ENCODE measurements at regions not wholly inside any gene's neighbourhood (a gene's known extent, or its start where the extent isn't known, plus 50 kb on each side); places are given as distances from the start of the nearest gene placed in this dataset.

DNA sequence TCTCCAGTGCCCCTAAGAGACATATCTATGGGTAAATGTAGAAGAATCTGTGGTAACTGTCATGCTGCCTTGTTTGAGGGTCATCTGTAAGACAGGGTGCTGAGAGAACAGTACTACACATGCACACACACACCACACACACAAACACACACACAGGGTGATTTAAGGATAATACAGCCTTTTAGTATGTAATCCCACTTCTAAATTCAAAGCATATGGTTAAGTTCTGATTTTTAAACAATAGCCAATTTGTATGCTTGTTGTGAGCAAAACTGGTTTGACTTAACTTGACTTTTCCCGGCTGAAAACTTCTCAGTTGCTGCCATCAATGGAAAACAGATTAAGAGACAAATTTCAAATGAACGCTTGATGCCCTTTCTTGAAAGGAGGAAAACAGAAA is 241.8 kb downstream of the ADGRG6 start:
- no peak overlapping the region for H3K4me3 ChIP-seq (ENCODE audit: insufficient read depth, low read depth, low read length)
- H3K36me3 ChIP-seq (replicated peaks; ENCODE audit: control insufficient read depth, insufficient read depth, low read length), result no peaks in the 10 kb centered on the region
- DNase-seq, result no peak
- H3K27me3 ChIP-seq (ENCODE audit: control insufficient read depth, insufficient read depth, low read length), result no peaks in the 10 kb centered on the region

DNA sequence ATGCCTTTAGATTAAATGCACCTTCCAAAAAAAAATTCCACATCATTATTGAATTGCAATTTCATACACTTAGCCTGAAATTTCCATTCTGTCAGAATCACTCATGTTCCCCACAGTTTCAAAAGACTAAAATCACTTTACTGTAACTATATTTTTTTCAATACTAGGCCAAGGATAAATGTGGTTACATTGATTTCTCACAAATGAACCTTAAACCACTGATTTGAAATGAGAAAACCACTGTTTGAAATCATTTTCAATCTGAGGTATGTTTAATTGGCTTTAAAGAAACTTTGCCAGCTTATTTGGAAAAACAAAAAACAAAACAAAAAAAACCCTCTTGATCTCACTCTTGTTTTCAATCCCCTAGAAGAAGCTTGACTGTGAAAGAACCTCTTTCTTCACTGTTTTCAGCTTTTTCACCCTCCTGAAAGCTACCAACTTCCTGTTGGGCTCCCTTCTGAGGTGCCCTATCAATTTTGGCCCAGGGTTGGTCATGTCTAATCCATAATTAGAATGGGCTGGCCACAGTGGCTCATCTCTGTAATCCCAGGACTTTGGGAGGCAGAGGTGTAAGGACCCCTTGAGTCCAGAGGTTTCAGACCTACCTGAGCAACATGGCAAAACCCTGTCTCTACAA is 242.5 kb downstream of the ADGRG6 start:
- DNase-seq, result no peak
- Histone ChIP-seq H3K36me3 (replicated peaks; ENCODE audit: control insufficient read depth, insufficient read depth, low read length) (no peaks in the 10 kb centered on the region), H3K4me3 (ENCODE audit: insufficient read depth, low read depth, low read length) (no peak overlapping the region), H3K27me3 (ENCODE audit: control insufficient read depth, insufficient read depth, low read length) (no peaks in the 10 kb centered on the region)

DNA sequence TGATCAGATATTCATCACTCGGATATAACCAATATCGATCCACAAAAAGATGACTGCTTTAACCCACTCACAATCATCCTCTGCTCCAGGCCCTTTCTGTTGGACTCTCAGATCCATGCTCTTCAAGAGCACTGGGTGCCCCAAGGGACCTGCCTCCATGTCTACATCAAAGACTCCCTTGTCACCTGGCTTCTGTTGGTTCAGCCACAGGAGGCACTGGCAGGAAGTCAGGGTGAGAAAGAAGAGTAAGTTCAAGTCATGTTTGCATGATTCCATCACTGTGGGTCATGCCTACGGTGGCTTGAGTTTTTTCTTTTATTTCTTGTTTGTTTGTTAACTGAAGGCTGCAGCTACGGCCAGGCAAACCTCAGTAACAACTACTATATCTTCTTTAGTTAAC is 243.3 kb downstream of the ADGRG6 start:
- Histone ChIP-seq H3K36me3 (replicated peaks; ENCODE audit: control insufficient read depth, insufficient read depth, low read length) (no peaks in the 10 kb centered on the region), H3K27me3 (ENCODE audit: control insufficient read depth, insufficient read depth, low read length) (no peaks in the 10 kb centered on the region), H3K4me3 (ENCODE audit: insufficient read depth, low read depth, low read length) (no peak overlapping the region)
- no peak for DNase-seq

DNA sequence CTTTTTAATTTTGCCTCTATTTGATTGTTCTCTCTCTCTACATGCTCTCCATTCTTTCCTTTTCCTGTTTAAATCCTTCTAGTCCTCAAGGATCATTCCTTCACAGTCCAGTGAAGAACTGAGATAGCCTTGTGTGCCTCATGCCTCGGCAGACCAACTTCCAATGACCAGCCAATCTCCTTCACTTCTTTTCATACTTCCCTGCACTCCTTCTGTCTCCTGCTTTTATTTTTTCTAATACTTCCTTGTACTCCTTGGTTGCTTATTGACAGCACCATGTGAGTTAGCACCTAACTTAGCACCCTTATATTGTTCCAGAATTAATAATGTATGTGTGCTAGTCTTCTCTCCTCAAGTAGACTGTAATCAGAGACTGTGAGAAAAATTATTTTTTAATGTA is 246.8 kb downstream of the ADGRG6 start:
- no peaks in the 10 kb centered on the region for H3K36me3 ChIP-seq (replicated peaks; ENCODE audit: control insufficient read depth, insufficient read depth, low read length)

DNA sequence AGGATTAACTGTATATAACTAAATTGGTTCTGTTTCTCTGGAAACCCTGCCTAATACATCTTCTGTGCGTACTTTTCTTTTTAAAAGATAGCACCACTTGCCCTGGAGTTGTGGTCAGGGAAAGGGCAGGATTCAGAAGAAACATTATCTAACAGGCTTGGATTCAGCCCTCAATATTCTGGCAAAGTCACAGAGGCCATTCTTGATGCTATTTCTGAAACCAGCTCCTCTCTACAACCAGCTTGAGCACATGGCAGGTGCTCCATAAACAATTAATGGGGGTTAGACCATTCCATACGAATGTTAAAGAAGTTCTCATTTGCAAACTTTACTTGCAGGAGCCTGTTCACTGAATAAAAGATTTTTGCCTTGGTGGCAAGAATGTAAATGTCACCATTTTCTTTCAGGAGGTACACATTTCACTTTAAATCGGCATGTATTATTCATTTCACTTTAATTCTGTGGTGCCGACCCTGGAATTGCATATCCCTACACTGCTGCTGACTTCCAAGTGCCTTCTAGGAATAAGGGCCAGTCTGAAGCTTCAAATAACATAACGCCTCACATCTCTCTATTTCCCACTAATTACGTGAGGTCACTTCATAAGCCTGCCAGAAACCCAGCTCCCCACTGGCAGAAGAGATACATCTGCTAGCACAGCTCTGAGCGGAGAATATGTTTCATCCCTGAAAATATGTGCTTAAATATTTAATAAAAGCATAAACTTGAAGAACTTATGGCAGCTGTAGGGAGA is 248.7 kb downstream of the ADGRG6 start:
- Histone ChIP-seq H3K36me3 (replicated peaks; ENCODE audit: control insufficient read depth, insufficient read depth, low read length) (no peaks in the 10 kb centered on the region), H3K27me3 (ENCODE audit: control insufficient read depth, insufficient read depth, low read length) (no peaks in the 10 kb centered on the region), H3K4me3 (ENCODE audit: insufficient read depth, low read depth, low read length) (no peak overlapping the region)
- no peak for DNase-seq

More for the DNA sequence above, 246.8 kb downstream of the ADGRG6 start:
- no peak for DNase-seq
- no peaks in the 10 kb centered on the region for H3K27me3 ChIP-seq (ENCODE audit: control insufficient read depth, insufficient read depth, low read length)
- H3K4me3 ChIP-seq (ENCODE audit: insufficient read depth, low read depth, low read length), result no peak overlapping the region

DNA sequence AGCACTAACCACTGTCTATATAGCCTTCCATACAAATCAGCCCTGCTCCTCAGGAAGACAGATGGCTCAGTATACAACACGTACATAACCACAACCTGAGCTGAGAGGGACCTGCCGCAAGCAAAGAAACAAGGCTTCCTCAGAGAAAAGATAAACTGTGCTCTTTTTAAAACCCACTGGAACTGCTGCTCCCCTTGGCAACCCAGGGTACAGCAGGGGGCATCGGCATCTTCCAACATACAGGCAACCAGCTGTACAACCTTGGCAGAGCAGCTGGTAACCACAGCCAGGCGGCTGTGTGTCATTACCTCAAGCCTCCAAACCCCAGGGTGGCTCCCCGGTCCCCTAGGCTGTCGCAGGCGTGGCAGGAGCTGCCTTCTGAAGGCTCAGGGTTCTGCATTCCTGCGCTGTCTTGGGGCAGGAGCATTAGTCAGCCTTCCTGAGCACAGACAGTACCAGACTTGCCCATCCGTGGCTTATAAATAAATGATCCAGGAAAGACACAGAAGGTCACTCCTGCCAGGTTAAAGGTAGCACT is 249.5 kb downstream of the ADGRG6 start:
- Histone ChIP-seq H3K4me3 (ENCODE audit: insufficient read depth, low read depth, low read length) (no peak overlapping the region), H3K27me3 (ENCODE audit: control insufficient read depth, insufficient read depth, low read length) (no peaks in the 10 kb centered on the region), H3K36me3 (replicated peaks; ENCODE audit: control insufficient read depth, insufficient read depth, low read length) (no peaks in the 10 kb centered on the region)
- no peak for DNase-seq

DNA sequence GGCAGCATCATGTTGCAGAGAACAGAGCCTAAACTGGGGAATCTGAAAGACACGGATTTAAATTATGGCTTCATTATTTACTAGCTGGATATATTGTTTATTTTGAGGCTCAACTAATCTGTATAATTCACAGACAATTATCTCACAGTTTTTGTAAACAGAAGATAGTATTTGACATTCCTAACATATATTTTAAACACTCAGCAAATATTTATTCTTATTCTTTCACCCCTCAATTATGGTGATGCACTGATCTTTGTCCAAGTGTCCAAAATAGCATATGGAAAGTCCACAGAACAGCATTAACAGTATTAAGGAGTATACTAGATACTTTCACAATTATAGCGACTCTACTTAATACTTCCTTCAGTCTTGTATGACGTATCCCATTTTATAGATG is 257.0 kb downstream of the ADGRG6 start:
- Histone ChIP-seq H3K27me3 (ENCODE audit: control insufficient read depth, insufficient read depth, low read length) (no peaks in the 10 kb centered on the region), H3K36me3 (replicated peaks; ENCODE audit: control insufficient read depth, insufficient read depth, low read length) (no peaks in the 10 kb centered on the region), H3K4me3 (ENCODE audit: insufficient read depth, low read depth, low read length) (no peak overlapping the region)
- no peak for DNase-seq

DNA sequence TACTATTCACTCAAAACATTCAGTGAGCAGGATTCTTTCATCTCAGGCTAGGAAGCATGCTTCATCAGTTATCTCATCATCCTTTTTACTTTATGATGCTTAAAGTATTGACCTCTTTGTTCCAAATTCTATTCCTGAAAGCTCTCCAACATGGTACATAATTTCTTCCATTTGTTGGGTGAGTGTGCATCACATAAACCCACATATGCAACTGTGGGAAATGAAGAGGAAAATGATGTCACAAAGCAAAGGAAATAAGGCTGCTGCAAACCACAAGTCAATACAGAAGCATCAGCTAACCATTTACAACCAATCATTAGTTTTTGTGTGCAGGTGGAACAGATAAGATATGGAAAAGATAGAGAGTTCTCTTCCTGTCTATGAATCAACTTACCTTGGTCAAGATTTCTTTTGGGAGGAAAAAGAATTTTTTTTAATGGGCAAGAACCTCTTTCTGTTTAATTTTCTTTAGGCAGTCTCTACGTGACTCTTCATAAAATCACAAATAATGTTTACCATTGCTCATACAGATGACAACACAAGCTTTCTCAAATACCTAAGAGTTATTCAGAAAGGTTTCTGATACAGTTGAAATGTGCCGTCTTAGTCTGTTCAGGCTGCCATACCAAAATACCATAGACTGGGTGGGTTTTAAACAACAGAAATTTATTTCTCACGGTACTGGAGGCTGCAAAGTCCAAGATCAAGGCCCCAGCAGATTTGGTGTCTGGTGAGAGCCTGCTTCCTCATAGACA is 259.9 kb downstream of the ADGRG6 start:
- Histone ChIP-seq H3K27me3 (ENCODE audit: control insufficient read depth, insufficient read depth, low read length) (no peaks in the 10 kb centered on the region), H3K4me3 (ENCODE audit: insufficient read depth, low read depth, low read length) (no peak overlapping the region), H3K36me3 (replicated peaks; ENCODE audit: control insufficient read depth, insufficient read depth, low read length) (no peaks in the 10 kb centered on the region)
- no peak for DNase-seq

DNA sequence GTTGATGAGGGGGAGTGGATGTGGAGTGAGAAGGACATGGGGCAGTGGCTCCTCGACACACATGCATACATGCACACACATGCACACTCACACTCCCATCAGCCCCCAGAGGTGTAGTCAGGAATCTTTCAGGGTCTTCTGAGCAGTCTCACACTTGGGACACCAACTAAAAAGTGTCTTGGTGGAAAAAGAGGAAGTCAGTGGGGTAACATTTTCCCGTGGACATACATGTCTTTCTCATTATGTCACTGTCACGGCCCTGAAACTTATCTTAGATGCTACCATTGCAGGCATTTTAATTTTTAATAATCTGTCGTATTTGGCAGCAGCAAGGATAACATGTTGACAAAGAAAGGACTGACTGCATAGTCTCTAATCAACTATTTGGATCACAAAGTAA is 261.1 kb downstream of the ADGRG6 start:
- no peaks in the 10 kb centered on the region for H3K27me3 ChIP-seq (ENCODE audit: control insufficient read depth, insufficient read depth, low read length)
- DNase-seq, result no peak
- H3K36me3 ChIP-seq (replicated peaks; ENCODE audit: control insufficient read depth, insufficient read depth, low read length), result no peaks in the 10 kb centered on the region
- no peak overlapping the region for H3K4me3 ChIP-seq (ENCODE audit: insufficient read depth, low read depth, low read length)

DNA sequence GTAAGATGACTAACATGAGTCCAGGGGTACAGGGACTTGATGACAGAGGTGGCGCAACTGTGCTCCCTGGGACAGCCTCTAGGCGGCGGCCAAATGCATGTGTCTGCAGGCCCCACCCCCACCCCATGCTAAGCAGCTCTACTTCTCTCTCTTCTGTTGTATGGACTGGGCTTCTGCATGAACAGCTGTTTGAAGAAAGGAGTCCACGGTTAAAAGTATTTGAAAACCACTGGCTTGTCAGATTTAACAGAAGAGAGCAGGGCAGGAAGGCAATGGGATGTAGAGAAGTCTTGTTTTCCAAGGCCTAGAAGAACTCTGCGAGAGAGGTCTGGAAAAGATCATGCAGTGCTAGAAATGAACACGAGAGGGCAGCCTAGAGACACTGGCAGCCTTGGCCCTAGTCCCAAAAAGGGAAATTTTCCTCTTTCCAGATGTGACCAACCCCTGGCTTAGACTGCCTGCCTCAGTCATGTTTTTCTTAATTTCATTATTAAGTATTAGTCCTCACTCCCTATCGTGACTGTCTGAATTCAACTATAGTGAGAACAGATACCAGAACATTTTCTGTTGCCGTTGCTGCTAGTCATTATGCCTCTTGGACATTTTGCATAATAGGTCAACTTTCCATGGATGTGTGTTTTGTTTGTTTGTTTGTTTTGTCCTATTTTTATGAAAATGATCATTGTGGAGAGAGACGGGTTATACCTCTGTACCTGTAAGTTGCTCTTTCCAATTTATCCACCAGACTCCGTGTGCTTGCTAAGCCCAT is 265.0 kb downstream of the ADGRG6 start:
- peak; percentile 55 for DNase-seq
- H3K36me3 ChIP-seq (replicated peaks; ENCODE audit: control insufficient read depth, insufficient read depth, low read length), result no peaks in the 10 kb centered on the region
- no peaks in the 10 kb centered on the region for H3K27me3 ChIP-seq (ENCODE audit: control insufficient read depth, insufficient read depth, low read length)
- no peak overlapping the region for H3K4me3 ChIP-seq (ENCODE audit: insufficient read depth, low read depth, low read length)

DNA sequence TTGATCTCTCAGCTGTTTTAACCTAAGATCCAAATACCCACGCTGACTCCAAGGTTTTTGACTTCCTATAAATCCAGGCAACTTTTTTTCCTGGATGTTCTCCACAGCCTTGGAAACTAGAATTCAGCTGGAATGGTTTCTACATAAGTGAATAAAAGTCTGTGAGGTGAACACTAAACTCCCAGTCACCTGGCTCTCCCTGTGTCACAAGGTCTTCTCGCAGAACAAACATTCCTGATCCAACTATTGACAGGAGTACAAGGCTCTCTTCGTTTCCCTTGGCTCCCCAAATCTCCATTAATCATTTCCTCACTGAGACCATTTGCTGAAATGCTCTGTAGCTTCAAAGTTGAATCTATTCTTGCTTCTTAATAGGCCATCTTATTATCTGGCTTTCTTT is 265.7 kb downstream of the ADGRG6 start:
- no peak for DNase-seq
- no peak overlapping the region for H3K4me3 ChIP-seq (ENCODE audit: insufficient read depth, low read depth, low read length)
- H3K27me3 ChIP-seq (ENCODE audit: control insufficient read depth, insufficient read depth, low read length), result no peaks in the 10 kb centered on the region
- no peaks in the 10 kb centered on the region for H3K36me3 ChIP-seq (replicated peaks; ENCODE audit: control insufficient read depth, insufficient read depth, low read length)

DNA sequence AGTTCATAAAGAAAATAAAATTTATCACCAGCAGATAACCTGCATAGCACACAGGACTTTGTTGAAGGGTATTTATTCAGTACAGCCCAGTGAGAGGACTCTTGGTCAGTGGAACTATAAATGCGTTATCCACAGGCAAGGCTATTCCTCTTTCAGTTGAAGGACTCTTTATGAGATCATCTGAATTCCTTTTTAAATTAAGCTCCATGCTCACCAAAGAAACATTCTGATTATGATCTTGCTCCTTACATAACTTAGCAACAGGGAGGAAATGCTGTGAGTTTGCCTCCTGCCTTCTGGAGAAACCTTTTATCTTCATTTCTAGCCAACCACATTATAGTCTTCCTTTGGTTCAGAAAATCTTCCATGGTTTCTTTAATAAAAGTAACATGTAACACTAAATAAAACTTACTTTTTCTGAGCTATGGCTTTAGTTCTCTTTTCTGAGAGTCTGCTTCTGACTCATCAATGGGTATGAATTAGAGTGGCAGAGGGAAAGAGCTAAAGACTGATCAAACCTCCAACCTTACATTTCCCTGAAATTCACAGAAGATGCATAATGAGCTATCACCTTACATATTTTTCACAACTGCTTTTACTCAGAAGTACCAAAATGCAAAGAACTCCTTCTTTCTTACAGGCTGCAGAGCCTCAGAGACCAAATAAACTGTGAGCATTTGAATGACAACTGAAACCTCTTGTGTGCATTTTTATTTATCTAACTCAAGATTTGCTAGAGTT is 267.2 kb downstream of the ADGRG6 start:
- Histone ChIP-seq H3K4me3 (ENCODE audit: insufficient read depth, low read depth, low read length) (no peak overlapping the region), H3K27me3 (ENCODE audit: control insufficient read depth, insufficient read depth, low read length) (no peaks in the 10 kb centered on the region), H3K36me3 (replicated peaks; ENCODE audit: control insufficient read depth, insufficient read depth, low read length) (no peaks in the 10 kb centered on the region)
- DNase-seq, result no peak

DNA sequence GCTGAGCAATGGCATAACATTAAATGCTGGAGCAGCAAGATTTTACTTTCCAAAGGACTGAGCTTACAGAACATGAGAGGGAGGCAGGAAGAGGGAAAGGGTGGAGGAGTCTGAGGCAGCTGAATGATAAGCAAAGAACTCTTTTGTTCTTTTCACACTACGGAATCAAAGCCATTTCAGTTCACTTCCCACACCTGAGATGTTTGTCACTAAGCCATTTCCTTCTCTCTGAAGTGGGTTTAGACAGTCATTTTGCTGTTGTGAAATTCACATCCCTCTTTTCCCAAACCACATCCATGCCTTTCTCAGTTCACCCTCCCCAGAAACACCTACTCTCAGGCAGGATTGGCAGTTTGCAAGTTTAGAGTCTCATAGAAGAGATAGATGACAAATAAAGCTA is 267.9 kb downstream of the ADGRG6 start:
- no peaks in the 10 kb centered on the region for H3K36me3 ChIP-seq (replicated peaks; ENCODE audit: control insufficient read depth, insufficient read depth, low read length)
- H3K4me3 ChIP-seq (ENCODE audit: insufficient read depth, low read depth, low read length), result no peak overlapping the region
- peak; percentile 12 for DNase-seq
- no peaks in the 10 kb centered on the region for H3K27me3 ChIP-seq (ENCODE audit: control insufficient read depth, insufficient read depth, low read length)

DNA sequence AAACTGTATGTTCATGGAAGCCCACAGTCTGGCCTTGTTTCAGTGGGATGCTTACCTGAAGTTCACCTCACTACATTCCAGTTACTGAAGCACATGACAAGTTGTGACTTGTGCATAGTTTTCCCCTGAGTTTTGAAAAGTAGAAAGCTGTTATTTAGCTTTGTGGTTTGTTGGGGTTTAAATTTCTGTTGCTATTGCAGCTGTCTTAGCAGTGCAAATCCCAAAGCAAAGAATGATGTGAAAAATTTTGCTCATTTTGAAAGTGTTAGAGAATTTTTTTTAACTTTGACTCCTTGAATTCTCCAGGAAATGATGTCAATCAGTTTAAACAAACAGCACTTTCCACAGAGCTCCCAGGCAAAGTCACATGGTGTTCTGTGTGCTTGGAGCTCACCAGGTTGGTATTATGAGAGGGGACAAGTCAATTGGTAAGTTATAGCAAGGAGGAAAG is 268.4 kb downstream of the ADGRG6 start:
- DNase-seq, result no peak
- no peak overlapping the region for H3K4me3 ChIP-seq (ENCODE audit: insufficient read depth, low read depth, low read length)
- no peaks in the 10 kb centered on the region for H3K36me3 ChIP-seq (replicated peaks; ENCODE audit: control insufficient read depth, insufficient read depth, low read length)
- no peaks in the 10 kb centered on the region for H3K27me3 ChIP-seq (ENCODE audit: control insufficient read depth, insufficient read depth, low read length)
